ENCODE measurements at regions not wholly inside any gene's neighbourhood (a gene's known extent, or its start where the extent isn't known, plus 50 kb on each side); places are given as distances from the start of the nearest gene placed in this dataset.

- CTCF ChIA-PET, result no interaction called here
- no peaks in the 10 kb centered on the region for H3K4me1 Mint-ChIP-seq (ENCODE audit: low read depth)
- peaks cover 2% of the 10 kb centered on the region for H3K9me3 Mint-ChIP-seq
- H3K27ac Mint-ChIP-seq, result no peak overlapping the region
- DNase-seq (no peak), ATAC-seq (no peak)
- TF ChIP-seq, protein P1, sequence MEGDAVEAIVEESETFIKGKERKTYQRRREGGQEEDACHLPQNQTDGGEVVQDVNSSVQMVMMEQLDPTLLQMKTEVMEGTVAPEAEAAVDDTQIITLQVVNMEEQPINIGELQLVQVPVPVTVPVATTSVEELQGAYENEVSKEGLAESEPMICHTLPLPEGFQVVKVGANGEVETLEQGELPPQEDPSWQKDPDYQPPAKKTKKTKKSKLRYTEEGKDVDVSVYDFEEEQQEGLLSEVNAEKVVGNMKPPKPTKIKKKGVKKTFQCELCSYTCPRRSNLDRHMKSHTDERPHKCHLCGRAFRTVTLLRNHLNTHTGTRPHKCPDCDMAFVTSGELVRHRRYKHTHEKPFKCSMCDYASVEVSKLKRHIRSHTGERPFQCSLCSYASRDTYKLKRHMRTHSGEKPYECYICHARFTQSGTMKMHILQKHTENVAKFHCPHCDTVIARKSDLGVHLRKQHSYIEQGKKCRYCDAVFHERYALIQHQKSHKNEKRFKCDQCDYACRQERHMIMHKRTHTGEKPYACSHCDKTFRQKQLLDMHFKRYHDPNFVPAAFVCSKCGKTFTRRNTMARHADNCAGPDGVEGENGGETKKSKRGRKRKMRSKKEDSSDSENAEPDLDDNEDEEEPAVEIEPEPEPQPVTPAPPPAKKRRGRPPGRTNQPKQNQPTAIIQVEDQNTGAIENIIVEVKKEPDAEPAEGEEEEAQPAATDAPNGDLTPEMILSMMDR (IDR thresholded peaks at IDR 0.05), result no peak
- H3K27me3 Mint-ChIP-seq, result no peaks in the 10 kb centered on the region
- H3K4me3 Mint-ChIP-seq, result no peak overlapping the region
- intact Hi-C loops (cut with micrococcal nuclease), result no loop called here
- H3K36me3 Mint-ChIP-seq (ENCODE audit: low read depth), result peaks cover 29% of the 10 kb centered on the region
- POLR2A ChIA-PET, result no interaction called here
Measured at GRCh38 chr10:28054228-28054860, 55.5 kb upstream of the ODAD2 start.

GRCh38 chr10:28049286-28049685 is 50.4 kb upstream of the ODAD2 start:
- POLR2A ChIA-PET, result no interaction called here
- DNase-seq, result no peak
- intact Hi-C loops (cut with micrococcal nuclease), result no loop called here
- Mint-ChIP-seq H3K27ac (no peak overlapping the region), H3K27me3 (no peaks in the 10 kb centered on the region), H3K36me3 (ENCODE audit: low read depth) (peaks cover 9% of the 10 kb centered on the region), H3K4me3 (no peak overlapping the region), H3K4me1 (ENCODE audit: low read depth) (no peaks in the 10 kb centered on the region), H3K9me3 (peaks cover 2% of the 10 kb centered on the region)
- CTCF ChIA-PET, result no interaction called here
- TF ChIP-seq, protein P1 (IDR thresholded peaks at IDR 0.05), result no peak
- no peak for ATAC-seq

All from activated CD8-positive, alpha-beta T cell treated with anti-CD3 and anti-CD28 coated beads for 36 hours (primary cell).